Pons (tissue), 1 donor: ENCODE measurements at regions not wholly inside any gene's neighbourhood (a gene's known extent, or its start where the extent isn't known, plus 50 kb on each side); places are given as distances from the start of the nearest gene placed in this dataset.
"Not testable (repeated sequence)": the region's sequence is repeated elsewhere in the genome, so short reads cannot be mapped to it uniquely, and the experiment has no call there.

Source experiments
- DNase-seq: peaks from one replicate; pipeline ENCODE4 v3.0.0-alpha.2; 2016; ENCODE audit warnings: low spot score

- DNase-seq = no peak
These were observed 621.1 kb downstream of the BCOR start for GRCh38 chrX:39476604-39477021.

- no peak for DNase-seq
These were observed 620.6 kb downstream of the BCOR start for GRCh38 chrX:39477031-39477761.

DNA sequence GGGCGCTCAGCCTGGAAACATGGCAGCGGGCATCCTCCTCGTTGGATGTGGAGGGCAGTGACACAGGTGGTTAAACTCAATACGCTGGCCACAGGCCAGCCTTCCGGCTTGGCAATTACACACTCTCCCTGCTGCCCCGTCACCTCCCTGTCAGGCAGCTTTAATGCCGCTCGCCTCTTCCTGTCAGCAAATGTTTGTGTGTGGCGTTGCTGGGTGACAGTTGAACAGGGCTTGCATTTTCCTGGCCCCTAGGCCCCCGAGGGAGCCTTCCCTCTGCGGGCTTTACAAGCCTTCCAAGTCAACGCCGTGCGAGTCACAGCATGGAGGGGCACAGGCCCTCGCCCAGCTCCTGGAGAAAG is 620.0 kb downstream of the BCOR start:
- no peak for DNase-seq

- no peak for DNase-seq
These were observed 617.9 kb downstream of the BCOR start for GRCh38 chrX:39479856-39480255.

DNA sequence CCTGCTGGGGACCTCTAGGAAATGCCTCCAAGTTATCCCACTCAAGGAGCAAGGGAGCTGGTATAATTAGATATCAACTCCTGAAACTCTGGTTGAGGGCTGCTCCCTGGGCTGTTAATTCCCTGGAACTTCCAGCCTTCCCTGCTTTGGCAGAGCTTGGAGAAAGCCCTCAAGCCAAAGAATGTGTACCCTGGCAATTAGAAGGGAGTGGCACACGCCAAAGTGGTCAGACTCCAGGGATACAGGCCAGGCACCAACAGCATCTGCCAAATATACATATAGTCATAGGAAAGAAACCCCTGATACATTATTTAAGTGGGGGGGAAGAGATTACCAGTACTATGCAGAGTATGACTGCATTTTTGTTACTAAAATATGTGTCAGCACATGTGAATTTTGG is 616.8 kb downstream of the BCOR start:
- DNase-seq = no peak

DNA sequence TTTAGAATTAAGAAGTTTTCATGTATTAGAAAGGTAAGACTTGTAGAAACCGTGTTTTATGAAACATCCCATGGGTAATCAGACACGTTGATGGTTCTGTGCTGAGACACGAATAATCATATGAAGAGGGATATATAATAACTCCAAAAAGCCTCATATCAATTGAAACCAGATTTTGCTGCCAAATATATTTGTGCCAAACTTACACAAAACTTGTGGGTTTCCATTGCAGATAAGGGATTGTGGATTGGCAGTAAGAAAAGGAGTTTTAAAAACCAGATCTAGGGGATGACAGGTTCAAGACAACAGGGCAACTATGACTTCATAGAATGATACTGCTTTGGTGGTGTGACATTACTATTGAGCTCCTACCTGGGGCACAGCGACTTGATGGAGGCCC is 616.1 kb downstream of the BCOR start:
- no peak for DNase-seq

DNA sequence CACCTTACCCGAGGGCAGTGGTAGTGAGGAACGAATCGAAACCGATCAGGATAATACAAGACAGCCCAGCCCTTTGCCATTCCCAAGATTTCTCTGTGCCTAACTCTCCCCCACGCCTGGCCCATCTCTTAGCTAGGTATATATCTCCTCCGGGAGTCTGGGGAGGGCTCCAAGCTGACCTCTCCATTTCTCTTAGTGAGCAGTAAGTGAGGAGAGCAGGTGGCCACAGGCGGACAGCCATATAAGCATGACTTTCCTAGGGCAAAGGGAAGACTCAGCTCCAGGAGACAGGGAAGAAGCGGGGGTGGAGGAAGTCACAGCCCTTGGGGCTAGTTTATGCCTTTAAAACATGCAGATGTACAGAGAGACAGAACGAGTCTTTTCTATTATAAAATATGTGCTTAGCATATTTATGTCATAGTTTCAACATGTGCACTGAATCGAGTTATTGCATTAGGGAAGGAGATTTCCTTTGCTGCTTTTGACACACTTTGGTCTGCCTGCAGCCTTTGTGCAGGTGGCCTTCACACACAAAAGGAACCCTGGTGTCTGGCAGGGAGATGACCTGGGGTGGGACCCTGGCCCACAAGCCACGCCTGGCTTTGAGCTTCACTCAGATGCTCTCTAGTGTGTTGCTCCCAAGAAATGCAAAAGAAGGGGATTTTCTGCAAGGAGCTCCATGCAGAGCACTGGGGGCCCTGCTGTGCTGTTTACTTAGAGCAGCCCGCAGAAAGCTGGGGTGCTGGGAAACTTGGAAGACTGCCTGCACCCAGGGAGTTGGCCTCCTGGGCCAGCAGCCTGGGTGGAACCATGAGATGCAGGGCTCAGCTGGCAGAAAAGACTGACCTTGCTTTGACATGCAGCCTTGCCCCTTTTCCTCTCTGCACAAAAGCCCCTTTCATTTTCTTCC is 613.3 kb downstream of the BCOR start:
- DNase-seq = no peak

DNA sequence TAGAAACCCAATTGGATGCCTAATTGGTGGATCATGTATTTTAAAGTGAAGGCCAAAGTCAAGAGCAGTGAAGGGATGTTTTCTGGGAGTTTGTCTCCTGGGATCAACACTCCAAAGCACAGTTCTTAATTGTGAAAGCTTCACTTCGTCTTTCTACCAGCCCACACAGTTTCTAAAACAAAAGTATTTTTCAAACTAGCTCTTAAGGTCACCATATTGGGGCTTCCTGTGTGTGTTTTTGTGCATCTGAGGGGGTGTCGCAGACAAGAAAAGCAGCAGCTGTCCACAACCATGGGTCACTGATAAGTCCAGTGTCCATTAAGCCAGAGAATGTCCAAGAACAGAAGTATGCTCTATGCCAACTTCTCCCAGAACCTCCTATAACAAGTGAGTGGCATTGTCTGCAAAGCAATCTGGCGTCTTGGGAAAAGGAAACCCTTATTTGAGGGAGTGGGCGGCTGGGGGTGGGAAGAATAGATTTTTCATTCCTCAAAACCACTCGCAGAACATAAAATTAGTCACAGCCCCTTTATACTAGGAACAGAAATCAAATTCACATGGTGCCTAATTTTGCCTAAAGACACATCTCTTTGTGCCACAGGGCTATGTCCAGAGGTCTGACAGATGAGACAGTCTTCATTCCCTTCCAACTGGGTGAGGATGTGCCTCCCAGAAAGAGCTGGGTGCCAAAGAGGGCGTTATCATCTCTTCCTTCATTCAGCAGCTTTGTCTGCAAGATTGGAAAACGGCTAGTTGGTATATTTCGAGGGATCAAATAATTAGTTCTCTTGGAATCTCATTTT is 610.4 kb downstream of the BCOR start:
- no peak for DNase-seq

GRCh38 chrX:39487969-39488330 is 609.8 kb downstream of the BCOR start:
- DNase-seq = no peak

DNA sequence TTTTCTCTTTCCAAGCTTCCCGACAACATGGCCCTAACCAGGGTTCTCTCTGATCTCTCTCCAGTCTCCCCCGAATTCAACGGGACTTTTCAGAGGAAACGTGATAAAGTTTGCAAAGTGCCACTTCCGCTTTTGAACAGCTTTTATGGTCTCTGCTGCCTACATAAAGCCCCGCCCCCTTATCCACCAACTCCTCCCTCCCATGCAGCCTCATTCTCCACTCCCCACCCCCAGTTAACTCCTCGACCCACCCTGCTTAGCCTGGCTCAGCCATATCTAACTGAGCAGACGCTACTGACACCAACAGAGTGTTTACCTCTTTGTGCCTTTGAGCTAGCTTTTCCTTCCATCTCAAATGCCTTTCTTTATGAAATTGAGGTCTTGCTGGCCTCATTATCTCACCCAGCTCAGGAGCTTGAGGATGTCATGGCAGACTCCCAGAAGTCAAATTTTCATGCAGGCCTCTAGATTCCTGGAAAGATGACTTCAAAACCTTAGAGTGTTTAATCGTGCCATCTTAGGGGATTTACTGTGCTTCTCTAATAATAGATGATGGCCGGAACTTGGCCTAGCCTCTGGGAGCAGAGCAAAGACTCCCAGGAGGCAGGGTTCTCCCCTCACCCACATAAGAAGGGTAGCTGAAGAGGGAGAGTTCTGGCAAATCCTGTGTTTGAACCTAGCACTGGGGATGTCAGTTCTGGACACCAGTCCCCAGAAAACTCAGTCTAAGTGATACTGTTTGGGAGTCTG is 606.0 kb downstream of the BCOR start:
- DNase-seq = peak; percentile 8

GRCh38 chrX:39492497-39493162 is 605.1 kb downstream of the BCOR start:
- DNase-seq = peak; percentile 37

- DNase-seq = no peak
These were observed 604.6 kb downstream of the BCOR start for GRCh38 chrX:39493168-39493567.

GRCh38 chrX:39497117-39497516 is 600.6 kb downstream of the BCOR start:
- DNase-seq = not testable (repeated sequence)

DNA sequence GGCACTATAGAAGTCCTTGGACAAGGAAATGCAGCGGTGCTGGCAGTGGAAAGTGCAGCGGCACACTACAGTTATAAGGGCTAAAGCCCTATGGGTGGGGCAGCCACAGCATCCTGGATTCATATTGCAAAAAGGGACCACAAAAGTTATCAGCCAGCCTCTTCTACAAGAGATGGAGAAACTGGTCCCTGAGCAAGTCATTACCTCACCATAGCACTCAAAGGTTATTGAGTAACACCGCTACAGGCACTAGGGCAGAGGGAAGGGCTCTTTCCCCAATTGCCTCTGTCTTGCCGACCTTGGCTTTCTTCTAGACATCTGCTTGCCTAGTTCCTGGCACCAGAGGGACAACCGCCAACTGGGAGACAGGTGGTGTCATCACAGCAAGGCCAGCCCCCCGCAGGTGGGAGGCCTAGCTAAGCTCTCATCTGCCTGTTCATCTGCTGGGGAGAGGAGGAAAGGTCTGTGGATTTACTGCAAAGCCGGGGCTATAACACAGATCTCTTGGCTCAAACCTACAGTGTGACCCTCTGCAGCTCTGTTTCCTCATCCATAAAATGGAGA is 600.0 kb downstream of the BCOR start:
- DNase-seq = no peak

- no peak for DNase-seq
These were observed 597.8 kb downstream of the BCOR start for GRCh38 chrX:39499996-39500395.

GRCh38 chrX:39501822-39502221 is 595.9 kb downstream of the BCOR start:
- DNase-seq = no peak

GRCh38 chrX:39502486-39502885 is 595.3 kb downstream of the BCOR start:
- DNase-seq = no peak

GRCh38 chrX:39504227-39504626 is 593.5 kb downstream of the BCOR start:
- DNase-seq = no peak

DNA sequence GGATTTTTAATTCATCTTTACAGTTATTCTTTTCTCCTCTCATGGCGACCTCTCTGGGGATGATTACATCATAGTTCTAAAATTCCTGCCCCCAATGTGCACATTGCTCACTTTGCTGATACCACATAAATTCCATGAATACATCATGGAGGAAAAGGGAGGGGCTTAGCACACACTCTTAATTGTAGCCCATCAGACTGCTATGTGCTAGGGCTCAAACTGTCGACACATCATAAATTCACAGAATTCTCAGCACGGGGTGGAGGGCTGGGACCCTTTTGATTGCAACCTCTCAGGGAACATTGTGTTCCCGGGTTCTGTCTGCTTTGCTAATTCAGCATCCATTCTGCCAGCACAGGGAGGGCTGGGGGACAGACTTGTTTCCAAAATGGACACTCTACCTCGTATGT is 592.9 kb downstream of the BCOR start:
- no peak for DNase-seq

- DNase-seq = no peak
These were observed 591.6 kb downstream of the BCOR start for GRCh38 chrX:39506131-39506530.

- no peak for DNase-seq
These were observed 590.7 kb downstream of the BCOR start for GRCh38 chrX:39507034-39507433.
